ENCODE measurements at regions not wholly inside any gene's neighbourhood (a gene's known extent, or its start where the extent isn't known, plus 50 kb on each side); places are given as distances from the start of the nearest gene placed in this dataset.

DNA sequence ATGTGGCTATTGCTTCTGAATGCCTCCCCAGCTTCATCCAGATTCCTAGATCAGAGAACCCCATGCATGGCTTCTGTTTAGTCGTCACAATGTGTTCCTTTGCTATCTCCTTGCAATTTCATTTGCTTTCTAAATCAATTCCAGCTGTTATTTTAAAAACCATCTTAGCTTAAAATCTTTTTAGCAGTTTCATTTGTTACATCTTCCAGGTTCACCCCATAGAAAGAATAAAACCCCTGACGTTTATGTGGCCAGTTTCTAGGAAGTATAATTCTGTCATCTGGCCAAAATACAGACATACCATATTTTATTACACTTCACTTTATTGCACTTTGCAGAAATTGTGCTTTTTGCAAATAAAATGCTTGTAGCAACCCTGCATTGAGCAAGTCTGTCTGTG lies 278.4 kb downstream of the PTPRC start:
- TF ChIP-seq, protein P1, sequence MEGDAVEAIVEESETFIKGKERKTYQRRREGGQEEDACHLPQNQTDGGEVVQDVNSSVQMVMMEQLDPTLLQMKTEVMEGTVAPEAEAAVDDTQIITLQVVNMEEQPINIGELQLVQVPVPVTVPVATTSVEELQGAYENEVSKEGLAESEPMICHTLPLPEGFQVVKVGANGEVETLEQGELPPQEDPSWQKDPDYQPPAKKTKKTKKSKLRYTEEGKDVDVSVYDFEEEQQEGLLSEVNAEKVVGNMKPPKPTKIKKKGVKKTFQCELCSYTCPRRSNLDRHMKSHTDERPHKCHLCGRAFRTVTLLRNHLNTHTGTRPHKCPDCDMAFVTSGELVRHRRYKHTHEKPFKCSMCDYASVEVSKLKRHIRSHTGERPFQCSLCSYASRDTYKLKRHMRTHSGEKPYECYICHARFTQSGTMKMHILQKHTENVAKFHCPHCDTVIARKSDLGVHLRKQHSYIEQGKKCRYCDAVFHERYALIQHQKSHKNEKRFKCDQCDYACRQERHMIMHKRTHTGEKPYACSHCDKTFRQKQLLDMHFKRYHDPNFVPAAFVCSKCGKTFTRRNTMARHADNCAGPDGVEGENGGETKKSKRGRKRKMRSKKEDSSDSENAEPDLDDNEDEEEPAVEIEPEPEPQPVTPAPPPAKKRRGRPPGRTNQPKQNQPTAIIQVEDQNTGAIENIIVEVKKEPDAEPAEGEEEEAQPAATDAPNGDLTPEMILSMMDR (IDR thresholded peaks at IDR 0.05) = no peak
- TF ChIP-seq POLR2A (IDR thresholded peaks at IDR 0.05) = no peak

Measured in thyroid gland (tissue), 4 donors.